ENCODE measurements at regions not wholly inside any gene's neighbourhood (a gene's known extent, or its start where the extent isn't known, plus 50 kb on each side); places are given as distances from the start of the nearest gene placed in this dataset.
A peak's percentile ranks its signal among the peaks of the same experiment; 100 is the strongest.
"Not testable (repeated sequence)": the region's sequence is repeated elsewhere in the genome, so short reads cannot be mapped to it uniquely, and the experiment has no call there.

- intact Hi-C loops (cut with DNase I) = no loop called here
- Histone ChIP-seq H3K4me3 (no peak overlapping the region), H3K27ac (replicated peaks in 1 of 4) (no peak overlapping the region), H3K4me1 (no peaks in the 10 kb centered on the region), H3K36me3 (no peaks in the 10 kb centered on the region), H3K9me3 (no peaks in the 10 kb centered on the region), H3K27me3 (peaks cover 0 to 55% (median 2%) of the 10 kb centered on the region in 4 donors)
- peak; percentile 29 for DNase-seq (ENCODE audit: extremely low spot score)
- 65% methylated on average over 4 of the region's 4 CpGs for WGBS
- no peak for TF ChIP-seq POLR2A (IDR thresholded peaks at IDR 0.05; ENCODE audit: low read depth)
- no peak for TF ChIP-seq CTCF (IDR thresholded peaks at IDR 0.05)
- TF ChIP-seq POLR2AphosphoS5 (IDR thresholded peaks at IDR 0.05) = no peak
- TF ChIP-seq EP300 (IDR thresholded peaks at IDR 0.05) = no peak
These were observed 109.1 kb downstream of the CRLF2 start for GRCh38 chrX:1103360-1103759.

GRCh38 chrX:1102786-1103185 is 109.7 kb downstream of the CRLF2 start:
- peaks cover 0 to 55% (median 2%) of the 10 kb centered on the region in 4 donors for H3K27me3 ChIP-seq
- intact Hi-C loops (cut with DNase I) = no loop called here
- H3K9me3 ChIP-seq = peaks cover 0 to 5% (median 2%) of the 10 kb centered on the region in 4 donors
- WGBS = 72% methylated on average over 3 of the region's 3 CpGs
- no peaks in the 10 kb centered on the region for H3K4me1 ChIP-seq
- DNase-seq (ENCODE audit: extremely low spot score) = no peak
- no peak overlapping the region for H3K27ac ChIP-seq (replicated peaks in 1 of 4)
- H3K36me3 ChIP-seq = no peaks in the 10 kb centered on the region
- no peak for TF ChIP-seq EP300 (IDR thresholded peaks at IDR 0.05)
- TF ChIP-seq POLR2A (IDR thresholded peaks at IDR 0.05; ENCODE audit: low read depth) = no peak
- no peak overlapping the region for H3K4me3 ChIP-seq

GRCh38 chrX:1102221-1102620 is 110.2 kb downstream of the CRLF2 start:
- peaks cover 0 to 55% (median under 1%) of the 10 kb centered on the region in 4 donors for H3K27me3 ChIP-seq
- H3K4me3 ChIP-seq; H3K4me1 ChIP-seq; H3K36me3 ChIP-seq; H3K27ac ChIP-seq (replicated peaks in 1 of 4); intact Hi-C loops (cut with DNase I): not testable (repeated sequence)
- DNase-seq (ENCODE audit: extremely low spot score) = peak; percentile 57
- peaks cover 3 to 11% (median 8%) of the 10 kb centered on the region in 4 donors for H3K9me3 ChIP-seq

GRCh38 chrX:1099146-1099770 is 113.2 kb downstream of the CRLF2 start:
- Histone ChIP-seq H3K36me3 (no peaks in the 10 kb centered on the region), H3K4me3 (no peak overlapping the region), H3K27ac (replicated peaks in 1 of 4) (no peak overlapping the region), H3K27me3 (peaks cover 0 to 55% (median 0%) of the 10 kb centered on the region in 4 donors), H3K9me3 (peaks cover 3 to 32% (median 17%) of the 10 kb centered on the region in 4 donors), H3K4me1 (no peaks in the 10 kb centered on the region)
- 77% methylated on average over 9 of the region's 9 CpGs for WGBS
- intact Hi-C loops (cut with DNase I) = no loop called here
- TF ChIP-seq CTCF (IDR thresholded peaks at IDR 0.05) = no peak
- no peak for TF ChIP-seq POLR2A (IDR thresholded peaks at IDR 0.05; ENCODE audit: low read depth)
- TF ChIP-seq POLR2AphosphoS5 (IDR thresholded peaks at IDR 0.05) = no peak
- no peak for TF ChIP-seq EP300 (IDR thresholded peaks at IDR 0.05)
- DNase-seq (ENCODE audit: extremely low spot score) = no peak

GRCh38 chrX:1097328-1097727 is 115.1 kb downstream of the CRLF2 start:
- intact Hi-C loops (cut with DNase I) = no loop called here
- H3K27ac ChIP-seq (replicated peaks in 1 of 4) = no peak overlapping the region
- H3K36me3 ChIP-seq = no peaks in the 10 kb centered on the region
- H3K27me3 ChIP-seq = peaks cover 0 to 65% (median 0%) of the 10 kb centered on the region in 4 donors
- TF ChIP-seq EP300 (IDR thresholded peaks at IDR 0.05) (no peak), CTCF (IDR thresholded peaks at IDR 0.05) (no peak), POLR2A (IDR thresholded peaks at IDR 0.05; ENCODE audit: low read depth) (no peak), POLR2AphosphoS5 (IDR thresholded peaks at IDR 0.05) (no peak)
- H3K4me1 ChIP-seq = no peaks in the 10 kb centered on the region
- no peak for DNase-seq (ENCODE audit: extremely low spot score)
- H3K9me3 ChIP-seq = peaks cover 3 to 32% (median 17%) of the 10 kb centered on the region in 4 donors
- no peak overlapping the region for H3K4me3 ChIP-seq
- 100% methylated on average over 1 of the region's 1 CpG for WGBS

All from esophagus muscularis mucosa (tissue), 4 donors.